NCI-H69 (cell line): ENCODE measurements at regions not wholly inside any gene's neighbourhood (a gene's known extent, or its start where the extent isn't known, plus 50 kb on each side); places are given as distances from the start of the nearest gene placed in this dataset.

Source experiments
- DNase-seq: peaks from one replicate; lab custom pipeline; 2025; lab: John Stamatoyannopoulos, UW

GRCh38 chr7:128167791-128168666, 73.0 kb upstream of the LEP start:
- DNase-seq = peak; percentile 74

GRCh38 chr7:128168667-128169210, 72.3 kb upstream of the LEP start:
- DNase-seq = peak; percentile 65

GRCh38 chr7:128170461-128170860, 70.6 kb upstream of the LEP start:
- peak; percentile 30 for DNase-seq

GRCh38 chr7:128171342-128171918, 69.6 kb upstream of the LEP start:
- DNase-seq = peak; percentile 52

- DNase-seq = peak; percentile 99
Measured at GRCh38 chr7:128172151-128172550, 68.9 kb upstream of the LEP start.

GRCh38 chr7:128172963-128173362, 68.1 kb upstream of the LEP start:
- DNase-seq = no peak

GRCh38 chr7:128174386-128174785, 66.7 kb upstream of the LEP start:
- peak; percentile 97 for DNase-seq

GRCh38 chr7:128176696-128177095, 64.4 kb upstream of the LEP start:
- DNase-seq = no peak

- DNase-seq = no peak
Measured at GRCh38 chr7:128177768-128178550, 63.1 kb upstream of the LEP start.

- no peak for DNase-seq
Measured at GRCh38 chr7:128178611-128179010, 62.5 kb upstream of the LEP start.

GRCh38 chr7:128188396-128189230, 52.5 kb upstream of the LEP start:
- no peak for DNase-seq

- no peak for DNase-seq
Measured at GRCh38 chr7:128189231-128189930, 51.7 kb upstream of the LEP start.

GRCh38 chr7:128190051-128190647, 50.9 kb upstream of the LEP start:
- no peak for DNase-seq

- DNase-seq = no peak
Measured at GRCh38 chr7:128191136-128191844, 49.8 kb upstream of the LEP start.
